ENCODE measurements at regions not wholly inside any gene's neighbourhood (a gene's known extent, or its start where the extent isn't known, plus 50 kb on each side); places are given as distances from the start of the nearest gene placed in this dataset.

- no peak for DNase-seq (ENCODE audit: low spot score)
- intact Hi-C loops (cut with micrococcal nuclease; ENCODE audit: unreplicated experiment) = loop anchor here (5.0 to 10.0 kb wide), 4 partner anchors 125 to 522 kb away; partner anchors contain the start of gene DPYD
- no peaks in the 10 kb centered on the region for H3K9me3 ChIP-seq (ENCODE audit: low read depth, low read length, poor library complexity, severe bottlenecking)
- H3K27me3 ChIP-seq (replicated peaks; ENCODE audit: insufficient read depth, low read depth, low read length, poor library complexity) = peaks cover 34% of the 10 kb centered on the region
- no peak overlapping the region for H3K4me3 ChIP-seq (ENCODE audit: low read depth, low read length, poor library complexity, severe bottlenecking)
- ChIA-PET CTCF (no interaction called here), POLR2A (ENCODE audit: low non-redundant PET) (no interaction called here)
- no TSS peak for BruUV-seq (replicated peaks)
- H3K4me1 ChIP-seq (ENCODE audit: insufficient read depth, low read length, poor library complexity, severe bottlenecking) = peaks cover 42% of the 10 kb centered on the region
- H3K36me3 ChIP-seq (ENCODE audit: insufficient read depth, low read length, poor library complexity, severe bottlenecking) = no peaks in the 10 kb centered on the region
- TF ChIP-seq CTCF (conservative IDR thresholded peaks at IDR 0.05; ENCODE audit: low read depth, low read length) (no peak), EZH2 (IDR thresholded peaks at IDR 0.05; ENCODE audit: borderline replicate concordance, low read depth, low read length, poor library complexity, severe bottlenecking) (no peak)
- H3K27ac ChIP-seq (ENCODE audit: low read depth, low read length, poor library complexity, severe bottlenecking) = no peak overlapping the region
Observed at GRCh38 chr1:98047171-98047570, 126.3 kb upstream of the DPYD start.

- H3K27me3 ChIP-seq (replicated peaks; ENCODE audit: insufficient read depth, low read depth, low read length, poor library complexity) = peaks cover 34% of the 10 kb centered on the region
Observed at GRCh38 chr1:98045767-98046641, 125.2 kb upstream of the DPYD start.

GRCh38 chr1:98045211-98045766, 124.5 kb upstream of the DPYD start:
- Histone ChIP-seq H3K4me3 (ENCODE audit: low read depth, low read length, poor library complexity, severe bottlenecking) (peak overlapping the region; percentile 56), H3K4me1 (ENCODE audit: insufficient read depth, low read length, poor library complexity, severe bottlenecking) (peaks cover 27% of the 10 kb centered on the region), H3K36me3 (ENCODE audit: insufficient read depth, low read length, poor library complexity, severe bottlenecking) (no peaks in the 10 kb centered on the region), H3K27ac (ENCODE audit: low read depth, low read length, poor library complexity, severe bottlenecking) (no peak overlapping the region), H3K27me3 (replicated peaks; ENCODE audit: insufficient read depth, low read depth, low read length, poor library complexity) (peaks cover 34% of the 10 kb centered on the region), H3K9me3 (ENCODE audit: low read depth, low read length, poor library complexity, severe bottlenecking) (no peaks in the 10 kb centered on the region)
- no peak for TF ChIP-seq EZH2 (IDR thresholded peaks at IDR 0.05; ENCODE audit: borderline replicate concordance, low read depth, low read length, poor library complexity, severe bottlenecking)
- no peak for TF ChIP-seq CTCF (conservative IDR thresholded peaks at IDR 0.05; ENCODE audit: low read depth, low read length)
- ChIA-PET CTCF (no interaction called here), POLR2A (ENCODE audit: low non-redundant PET) (no interaction called here)
- intact Hi-C loops (cut with micrococcal nuclease; ENCODE audit: unreplicated experiment) = loop anchor here (5.0 to 10.0 kb wide), 4 partner anchors 123 to 520 kb away; partner anchors contain the start of gene DPYD
- BruUV-seq (replicated peaks) = no TSS peak
- peak; percentile 70 for DNase-seq (ENCODE audit: low spot score)

More at GRCh38 chr1:98045767-98046641, 125.2 kb upstream of the DPYD start:
- intact Hi-C loops (cut with micrococcal nuclease; ENCODE audit: unreplicated experiment) = loop anchor here (5.0 to 10.0 kb wide), 4 partner anchors 124 to 521 kb away; partner anchors contain the start of gene DPYD
- no TSS peak for BruUV-seq (replicated peaks)
- TF ChIP-seq EZH2 (IDR thresholded peaks at IDR 0.05; ENCODE audit: borderline replicate concordance, low read depth, low read length, poor library complexity, severe bottlenecking) (no peak), CTCF (conservative IDR thresholded peaks at IDR 0.05; ENCODE audit: low read depth, low read length) (no peak)
- Histone ChIP-seq H3K4me3 (ENCODE audit: low read depth, low read length, poor library complexity, severe bottlenecking) (peak overlapping the region; percentile 56), H3K9me3 (ENCODE audit: low read depth, low read length, poor library complexity, severe bottlenecking) (no peaks in the 10 kb centered on the region), H3K27ac (ENCODE audit: low read depth, low read length, poor library complexity, severe bottlenecking) (no peak overlapping the region), H3K4me1 (ENCODE audit: insufficient read depth, low read length, poor library complexity, severe bottlenecking) (peaks cover 34% of the 10 kb centered on the region), H3K36me3 (ENCODE audit: insufficient read depth, low read length, poor library complexity, severe bottlenecking) (no peaks in the 10 kb centered on the region)
- DNase-seq (ENCODE audit: low spot score) = peak; percentile 65
- POLR2A ChIA-PET (ENCODE audit: low non-redundant PET) = interaction anchor here (0.6 kb wide), 1 partner anchor 944 kb away, joined by 5 read pairs; no protein-coding TSS in a partner anchor
- CTCF ChIA-PET = no interaction called here

All from A673 (cell line).